Caco-2 (cell line): ENCODE measurements at regions not wholly inside any gene's neighbourhood (a gene's known extent, or its start where the extent isn't known, plus 50 kb on each side); places are given as distances from the start of the nearest gene placed in this dataset.

Source experiments
- BruUV-seq: library from RNA; stranded (reverse); fragments of 400-500 nt; replicated peaks from 2 replicates; lab custom pipeline; 2021; lab: Mats Ljungman, UMichigan
- CTCF ChIA-PET: fragments of 300-600 bp; sonication (Branson Sonifier 250); formaldehyde crosslinking; loops from one replicate; lab custom pipeline; 2022; ENCODE audit warnings: antibody characterized with exemption; lab: Charles Lee
- POLR2A ChIA-PET: fragments of 300-600 bp; sonication (Branson Sonifier 250); formaldehyde crosslinking; loops from one replicate; lab custom pipeline; 2022; ENCODE audit warnings: antibody characterized with exemption; lab: Charles Lee
- DNase-seq, 2 experiments: peaks; one replicate each; pipeline versions ENCODE4 v3.0.0 to v3.0.0-alpha.2; 2020 to 2022
- H3K27me3 ChIP-seq: replicated peaks from 2 replicates; pipeline ENCODE4 v1.6.0; 2011; ENCODE audit warnings: low read length; ENCODE audit not compliant: control insufficient read depth, insufficient read depth
- H3K36me3 ChIP-seq: 2 replicates; pipeline ENCODE4 v1.5.1; 2011; ENCODE audit warnings: low read length; ENCODE audit not compliant: control insufficient read depth, insufficient read depth
- H3K4me1 ChIP-seq: fragments of 250-450 bp; sonication (Bioruptor Pico); 2 replicates; pipeline ENCODE4 v1.5.1; 2020; ENCODE audit warnings: mild to moderate bottlenecking
- H3K4me3 ChIP-seq: 2 replicates; pipeline ENCODE4 v1.5.1; 2011; ENCODE audit warnings: low read depth, mild to moderate bottlenecking, control low read depth, low read length
- H3K9me3 ChIP-seq: fragments of 250-450 bp; sonication (Bioruptor Pico); 2 replicates; pipeline ENCODE4 v1.5.1; 2020; ENCODE audit warnings: mild to moderate bottlenecking, moderate library complexity
- H3K27ac Mint-ChIP-seq: one replicate; pipeline ENCODE4 v1.8.0; 2022; ENCODE audit warnings: mixed read lengths; ENCODE audit not compliant: unreplicated experiment
- H3K27me3 Mint-ChIP-seq: one replicate; pipeline ENCODE4 v1.8.0; 2022; ENCODE audit warnings: mixed read lengths; ENCODE audit not compliant: insufficient read depth, unreplicated experiment
- H3K36me3 Mint-ChIP-seq: one replicate; pipeline ENCODE4 v1.8.0; 2022; ENCODE audit warnings: mild to moderate bottlenecking, mixed read lengths; ENCODE audit not compliant: insufficient read depth, unreplicated experiment
- H3K4me1 Mint-ChIP-seq: one replicate; pipeline ENCODE4 v1.8.0; 2022; ENCODE audit warnings: low read depth, mixed read lengths; ENCODE audit not compliant: unreplicated experiment
- H3K4me3 Mint-ChIP-seq: one replicate; pipeline ENCODE4 v1.8.0; 2022; ENCODE audit warnings: mild to moderate bottlenecking, moderate library complexity, mixed read lengths; ENCODE audit not compliant: unreplicated experiment
- H3K9me3 Mint-ChIP-seq: one replicate; pipeline ENCODE4 v1.8.0; 2022; ENCODE audit warnings: mixed read lengths; ENCODE audit not compliant: unreplicated experiment
- CTCF ChIP-seq, 2 experiments: fragments of 200-600 bp in 1 of 2; IDR thresholded peaks; 1 replicate in 1 of 2; 2 replicates in 1 of 2; pipeline versions ENCODE4 v1.5.1 to v1.8.0; 2011 to 2022; ENCODE audit warnings: antibody characterized with exemption in 1 of 2, control low read depth in 1 of 2, inconsistent platforms in 1 of 2, low read depth in 1 of 2, low read length in 1 of 2, mild to moderate bottlenecking in 1 of 2, moderate library complexity in 1 of 2; ENCODE audit not compliant: insufficient read depth in 1 of 2, severe bottlenecking in 1 of 2, unreplicated experiment in 1 of 2
- intact Hi-C: fragments of 100-400 bp; cut with micrococcal nuclease; formaldehyde crosslinking; loops from one replicate; pipeline ENCODE4 v1.10.0; 2022; ENCODE audit not compliant: unreplicated experiment

GRCh38 chr2:53498210-53498609 is 269.4 kb upstream of the CHAC2 start:
- intact Hi-C loops, result no loop called here
- DNase-seq, result no peak
- no peaks in the 10 kb centered on the region for H3K9me3 ChIP-seq
- Mint-ChIP-seq H3K27ac (no peak overlapping the region), H3K36me3 (no peaks in the 10 kb centered on the region), H3K4me1 (no peaks in the 10 kb centered on the region), H3K4me3 (no peak overlapping the region), H3K27me3 (no peaks in the 10 kb centered on the region), H3K9me3 (no peaks in the 10 kb centered on the region)
- H3K4me1 ChIP-seq, result no peaks in the 10 kb centered on the region
- H3K4me3 ChIP-seq, result no peak overlapping the region
- no peaks in the 10 kb centered on the region; the same call in 1 of the 2 replicates for H3K27me3 ChIP-seq
- no peak for TF ChIP-seq CTCF (IDR thresholded peaks at IDR 0.05; ENCODE audit: insufficient read depth in 1 of 2, low read depth in 1 of 2, low read length in 1 of 2, severe bottlenecking in 1 of 2, unreplicated experiment in 1 of 2)
- ChIA-PET CTCF (no interaction called here), POLR2A (no interaction called here)
- H3K36me3 ChIP-seq, result no peaks in the 10 kb centered on the region
- BruUV-seq, result no TSS peak

- Histone ChIP-seq H3K27me3 (no peaks in the 10 kb centered on the region; the same call in 1 of the 2 replicates), H3K4me3 (no peak overlapping the region), H3K36me3 (no peaks in the 10 kb centered on the region), H3K4me1 (no peaks in the 10 kb centered on the region), H3K9me3 (no peaks in the 10 kb centered on the region)
- H3K4me3 Mint-ChIP-seq, result no peak overlapping the region
- no peak overlapping the region for H3K27ac Mint-ChIP-seq
- no peaks in the 10 kb centered on the region for H3K36me3 Mint-ChIP-seq
- no peaks in the 10 kb centered on the region for H3K4me1 Mint-ChIP-seq
- no peak for DNase-seq
- ChIA-PET POLR2A (no interaction called here), CTCF (no interaction called here)
- no peak for TF ChIP-seq CTCF (IDR thresholded peaks at IDR 0.05; ENCODE audit: insufficient read depth in 1 of 2, low read depth in 1 of 2, low read length in 1 of 2, severe bottlenecking in 1 of 2, unreplicated experiment in 1 of 2)
- BruUV-seq, result no TSS peak
- intact Hi-C loops, result no loop called here
- no peaks in the 10 kb centered on the region for H3K27me3 Mint-ChIP-seq
- no peaks in the 10 kb centered on the region for H3K9me3 Mint-ChIP-seq
Observed at GRCh38 chr2:53497020-53497419, 270.6 kb upstream of the CHAC2 start.

- Histone ChIP-seq H3K4me3 (no peak overlapping the region), H3K4me1 (no peaks in the 10 kb centered on the region), H3K36me3 (no peaks in the 10 kb centered on the region), H3K27me3 (no peaks in the 10 kb centered on the region; the same call in 1 of the 2 replicates), H3K9me3 (no peaks in the 10 kb centered on the region)
- ChIA-PET CTCF (no interaction called here), POLR2A (no interaction called here)
- intact Hi-C loops, result no loop called here
- Mint-ChIP-seq H3K4me3 (no peak overlapping the region), H3K4me1 (no peaks in the 10 kb centered on the region), H3K36me3 (no peaks in the 10 kb centered on the region), H3K9me3 (no peaks in the 10 kb centered on the region), H3K27me3 (peaks cover 7% of the 10 kb centered on the region), H3K27ac (no peak overlapping the region)
- no TSS peak for BruUV-seq
- DNase-seq, result no peak
- TF ChIP-seq CTCF (IDR thresholded peaks at IDR 0.05; ENCODE audit: insufficient read depth in 1 of 2, low read depth in 1 of 2, low read length in 1 of 2, severe bottlenecking in 1 of 2, unreplicated experiment in 1 of 2), result no peak
Observed at GRCh38 chr2:53493210-53493609, 274.4 kb upstream of the CHAC2 start.
